Hepatic stellate cell (primary cell): ENCODE measurements at regions not wholly inside any gene's neighbourhood (a gene's known extent, or its start where the extent isn't known, plus 50 kb on each side); places are given as distances from the start of the nearest gene placed in this dataset.
"Not testable (repeated sequence)": the region's sequence is repeated elsewhere in the genome, so short reads cannot be mapped to it uniquely, and the experiment has no call there.

Experiments
- DNase-seq: peaks from one replicate; pipeline ENCODE4 v3.0.0; 2011; ENCODE audit warnings: low spot score

GRCh38 chr3:117842086-117842485, 1132.5 kb downstream of the TUSC7 start:
- no peak for DNase-seq

- DNase-seq: no peak
These were observed 1133.8 kb downstream of the TUSC7 start for GRCh38 chr3:117843356-117843755.

- no peak for DNase-seq
These were observed 1135.1 kb downstream of the TUSC7 start for GRCh38 chr3:117844676-117845075.

- DNase-seq: peak; percentile 0
These were observed 1136.7 kb downstream of the TUSC7 start for GRCh38 chr3:117846238-117846637.

GRCh38 chr3:117848606-117849005, 1139.0 kb downstream of the TUSC7 start:
- no peak for DNase-seq

- DNase-seq: peak; percentile 31
These were observed 1144.5 kb downstream of the TUSC7 start for GRCh38 chr3:117853923-117854668.

GRCh38 chr3:117856354-117856753, 1146.8 kb downstream of the TUSC7 start:
- no peak for DNase-seq

- DNase-seq: no peak
These were observed 1153.6 kb downstream of the TUSC7 start for GRCh38 chr3:117863146-117863545.

GRCh38 chr3:117865338-117865737, 1155.8 kb downstream of the TUSC7 start:
- DNase-seq: no peak

- DNase-seq: no peak
These were observed 1159.2 kb downstream of the TUSC7 start for GRCh38 chr3:117868766-117869165.

GRCh38 chr3:117871934-117872333, 1162.4 kb downstream of the TUSC7 start:
- no peak for DNase-seq

GRCh38 chr3:117872594-117873248, 1161.9 kb downstream of the IGSF11 start:
- DNase-seq: not testable (repeated sequence)

GRCh38 chr3:117873249-117873600, 1161.4 kb downstream of the IGSF11 start:
- no peak for DNase-seq

GRCh38 chr3:117874028-117874690, 1160.5 kb downstream of the IGSF11 start:
- DNase-seq: no peak

- no peak for DNase-seq
These were observed 1159.5 kb downstream of the IGSF11 start for GRCh38 chr3:117874904-117875874.

- DNase-seq: no peak
These were observed 1158.8 kb downstream of the IGSF11 start for GRCh38 chr3:117875887-117876286.

- DNase-seq: no peak
These were observed 1154.0 kb downstream of the IGSF11 start for GRCh38 chr3:117880638-117881037.

- DNase-seq: no peak
These were observed 1153.4 kb downstream of the IGSF11 start for GRCh38 chr3:117881210-117881609.

- DNase-seq: no peak
These were observed 1149.6 kb downstream of the IGSF11 start for GRCh38 chr3:117885011-117885441.

- no peak for DNase-seq
These were observed 1148.5 kb downstream of the IGSF11 start for GRCh38 chr3:117886147-117886546.

- DNase-seq: no peak
These were observed 1147.6 kb downstream of the IGSF11 start for GRCh38 chr3:117887031-117887430.

GRCh38 chr3:117887901-117888300, 1146.7 kb downstream of the IGSF11 start:
- no peak for DNase-seq
